ENCODE measurements at regions not wholly inside any gene's neighbourhood (a gene's known extent, or its start where the extent isn't known, plus 50 kb on each side); places are given as distances from the start of the nearest gene placed in this dataset.

GRCh38 chr6:6707143-6707542, 118.6 kb downstream of the LY86 start:
- Histone ChIP-seq H2AFZ (ENCODE audit: low read depth, low read length) (no peak overlapping the region), H3K9me1 (replicated peaks; ENCODE audit: control insufficient read depth, extremely low read depth, insufficient read depth, low read length) (no peaks in the 10 kb centered on the region), H3K9me3 (replicated peaks; ENCODE audit: control insufficient read depth, insufficient read depth, low read length) (no peaks in the 10 kb centered on the region), H3K36me3 (ENCODE audit: control insufficient read depth in 2 of 2, extremely low read depth in 1 of 2, insufficient read depth in 2 of 2, low read length in 2 of 2) (no peaks in the 10 kb centered on the region), H3K9ac (replicated peaks; ENCODE audit: extremely low read depth, insufficient read depth, low read length) (no peak overlapping the region), H3K4me1 (ENCODE audit: control insufficient read depth, extremely low read depth, insufficient read depth, low read length) (no peaks in the 10 kb centered on the region), H3K79me2 (ENCODE audit: control insufficient read depth, insufficient read depth, low read length) (no peaks in the 10 kb centered on the region), H3K4me2 (ENCODE audit: insufficient read depth, low read length) (no peak overlapping the region), H3K27me3 (ENCODE audit: control insufficient read depth in 2 of 2, insufficient read depth in 2 of 2, low read length in 2 of 2) (peaks cover 5% of the 10 kb centered on the region in 2 experiments), H4K20me1 (replicated peaks; ENCODE audit: control insufficient read depth, extremely low read depth, insufficient read depth, low read length) (no peaks in the 10 kb centered on the region), H3K27ac (ENCODE audit: insufficient read depth, low read depth, low read length) (no peak overlapping the region), H3K4me3 (replicated peaks in 1 of 3; ENCODE audit: insufficient read depth in 1 of 3, low read depth in 1 of 3, low read length in 3 of 3) (no peak overlapping the region)
- TF ChIP-seq POLR2A (IDR thresholded peaks at IDR 0.05; ENCODE audit: low read depth, low read length) (no peak), MYC (IDR thresholded peaks at IDR 0.05; ENCODE audit: low read depth, low read length) (no peak), JUN (IDR thresholded peaks at IDR 0.05; ENCODE audit: borderline replicate concordance, insufficient read depth, insufficient read length, low read depth) (no peak), GATA2 (IDR thresholded peaks at IDR 0.05; ENCODE audit: insufficient read depth, insufficient read length, low read depth, low read length) (no peak), FOS (IDR thresholded peaks at IDR 0.05; ENCODE audit: borderline replicate concordance, insufficient read depth, low read length) (no peak), EZH2 (IDR thresholded peaks at IDR 0.05; ENCODE audit: borderline replicate concordance, low read depth, low read length, severe bottlenecking) (no peak), POLR2AphosphoS5 (IDR thresholded peaks at IDR 0.05; ENCODE audit: insufficient read depth, low read depth, low read length) (no peak)
- TF ChIP-seq, protein P1, sequence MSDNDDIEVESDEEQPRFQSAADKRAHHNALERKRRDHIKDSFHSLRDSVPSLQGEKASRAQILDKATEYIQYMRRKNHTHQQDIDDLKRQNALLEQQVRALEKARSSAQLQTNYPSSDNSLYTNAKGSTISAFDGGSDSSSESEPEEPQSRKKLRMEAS (IDR thresholded peaks at IDR 0.05; ENCODE audit: insufficient read depth, insufficient read length), result no peak
- DNase-seq (ENCODE audit: low read depth, low spot score) (no peak), FAIRE-seq (no peak)
- POLR2A ChIA-PET, result no interaction called here
- intact Hi-C loops (cut with micrococcal nuclease), result no loop called here
- CTCF ChIA-PET, result interaction anchor here (3.5 kb wide), 1 partner anchor 10 kb away, joined by 24 read pairs; no protein-coding TSS in a partner anchor
- no TSS peak for BruUV-seq (replicated peaks)
- dilution Hi-C loops (cut with MboI; ENCODE audit: extremely low pct_ligation_motif_present, low sequenced_read_pairs), result no loop called here

DNA sequence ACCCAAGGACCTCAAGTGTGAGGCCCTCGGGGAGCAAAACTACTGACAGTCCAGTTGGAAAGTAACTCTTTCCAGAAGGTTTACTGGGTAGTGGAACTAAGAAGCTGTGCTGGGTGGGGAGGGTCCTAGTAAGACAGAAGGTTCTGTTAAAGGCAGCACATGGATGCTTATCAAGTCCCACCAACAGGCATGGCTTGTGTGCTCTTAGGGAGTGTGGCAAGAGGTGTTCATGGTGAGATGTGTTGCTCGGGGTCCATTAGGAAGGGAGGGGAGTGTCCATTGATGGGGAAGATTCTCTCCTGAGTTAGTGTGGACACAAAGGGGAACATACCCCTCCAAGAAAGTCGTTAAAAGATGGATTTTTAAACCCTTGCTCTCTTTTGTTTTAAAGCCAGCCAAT, 120.6 kb downstream of the LY86 start:
- Histone ChIP-seq H4K20me1 (replicated peaks; ENCODE audit: control insufficient read depth, extremely low read depth, insufficient read depth, low read length) (no peaks in the 10 kb centered on the region), H3K9me3 (replicated peaks; ENCODE audit: control insufficient read depth, insufficient read depth, low read length) (no peaks in the 10 kb centered on the region), H3K27ac (ENCODE audit: insufficient read depth, low read depth, low read length) (no peak overlapping the region), H3K9me1 (replicated peaks; ENCODE audit: control insufficient read depth, extremely low read depth, insufficient read depth, low read length) (no peaks in the 10 kb centered on the region), H3K4me1 (ENCODE audit: control insufficient read depth, extremely low read depth, insufficient read depth, low read length) (no peaks in the 10 kb centered on the region), H3K36me3 (ENCODE audit: control insufficient read depth in 2 of 2, extremely low read depth in 1 of 2, insufficient read depth in 2 of 2, low read length in 2 of 2) (no peaks in the 10 kb centered on the region), H2AFZ (ENCODE audit: low read depth, low read length) (no peak overlapping the region), H3K4me2 (ENCODE audit: insufficient read depth, low read length) (no peak overlapping the region), H3K9ac (replicated peaks; ENCODE audit: extremely low read depth, insufficient read depth, low read length) (no peak overlapping the region), H3K4me3 (replicated peaks in 1 of 3; ENCODE audit: insufficient read depth in 1 of 3, low read depth in 1 of 3, low read length in 3 of 3) (no peak overlapping the region), H3K79me2 (ENCODE audit: control insufficient read depth, insufficient read depth, low read length) (no peaks in the 10 kb centered on the region), H3K27me3 (ENCODE audit: control insufficient read depth in 2 of 2, insufficient read depth in 2 of 2, low read length in 2 of 2) (peaks cover 5% of the 10 kb centered on the region in 2 experiments)
- ChIA-PET CTCF (interaction anchor here (0.6 to 1.4 kb wide), 2 partner anchors 9 to 15 kb away, joined by 3 read pairs; no protein-coding TSS in a partner anchor), POLR2A (no interaction called here)
- no peak for TF ChIP-seq MYC (IDR thresholded peaks at IDR 0.05; ENCODE audit: low read depth, low read length)
- TF ChIP-seq POLR2AphosphoS5 (IDR thresholded peaks at IDR 0.05; ENCODE audit: insufficient read depth, low read depth, low read length), result no peak
- TF ChIP-seq GATA2 (IDR thresholded peaks at IDR 0.05; ENCODE audit: insufficient read depth, insufficient read length, low read depth, low read length), result no peak
- no peak for TF ChIP-seq POLR2A (IDR thresholded peaks at IDR 0.05; ENCODE audit: low read depth, low read length)
- BruUV-seq (replicated peaks), result no TSS peak
- no peak for FAIRE-seq
- no peak for DNase-seq (ENCODE audit: low read depth, low spot score)
- dilution Hi-C loops (cut with MboI; ENCODE audit: extremely low pct_ligation_motif_present, low sequenced_read_pairs), result no loop called here
- intact Hi-C loops (cut with micrococcal nuclease), result no loop called here
